ENCODE measurements at regions not wholly inside any gene's neighbourhood (a gene's known extent, or its start where the extent isn't known, plus 50 kb on each side); places are given as distances from the start of the nearest gene placed in this dataset.

- TF ChIP-seq TSHZ2 (CRISPR knock-in tag; IDR thresholded peaks at IDR 0.05) (no peak), ZFP3 (CRISPR knock-in tag; IDR thresholded peaks at IDR 0.05) (no peak), ZNF565 (CRISPR knock-in tag; conservative IDR thresholded peaks at IDR 0.05; ENCODE audit: low read depth) (no peak), CSDC2 (CRISPR knock-in tag; IDR thresholded peaks at IDR 0.05) (no peak)
Observed at GRCh38 chr15:25058080-25058785, 103.4 kb downstream of the SNRPN start (continued).

GRCh38 chr15:25059698-25060471 lies 105.1 kb downstream of the SNRPN start:
- no peak for TF ChIP-seq OSR1 (CRISPR knock-in tag; IDR thresholded peaks at IDR 0.05)
- TF ChIP-seq CSDC2 (CRISPR knock-in tag; IDR thresholded peaks at IDR 0.05), result no peak
- no peak for TF ChIP-seq TSHZ2 (CRISPR knock-in tag; IDR thresholded peaks at IDR 0.05)
- no peak for TF ChIP-seq ZFP30 (CRISPR knock-in tag; IDR thresholded peaks at IDR 0.05)
- no peak for TF ChIP-seq ARNTL (CRISPR knock-in tag; IDR thresholded peaks at IDR 0.05; ENCODE audit: borderline replicate concordance, low read depth)
- TF ChIP-seq ESRRG (CRISPR knock-in tag; IDR thresholded peaks at IDR 0.05), result no peak
- no peak for TF ChIP-seq SNAI2 (CRISPR knock-in tag; IDR thresholded peaks at IDR 0.05)
- TF ChIP-seq, protein P1, sequence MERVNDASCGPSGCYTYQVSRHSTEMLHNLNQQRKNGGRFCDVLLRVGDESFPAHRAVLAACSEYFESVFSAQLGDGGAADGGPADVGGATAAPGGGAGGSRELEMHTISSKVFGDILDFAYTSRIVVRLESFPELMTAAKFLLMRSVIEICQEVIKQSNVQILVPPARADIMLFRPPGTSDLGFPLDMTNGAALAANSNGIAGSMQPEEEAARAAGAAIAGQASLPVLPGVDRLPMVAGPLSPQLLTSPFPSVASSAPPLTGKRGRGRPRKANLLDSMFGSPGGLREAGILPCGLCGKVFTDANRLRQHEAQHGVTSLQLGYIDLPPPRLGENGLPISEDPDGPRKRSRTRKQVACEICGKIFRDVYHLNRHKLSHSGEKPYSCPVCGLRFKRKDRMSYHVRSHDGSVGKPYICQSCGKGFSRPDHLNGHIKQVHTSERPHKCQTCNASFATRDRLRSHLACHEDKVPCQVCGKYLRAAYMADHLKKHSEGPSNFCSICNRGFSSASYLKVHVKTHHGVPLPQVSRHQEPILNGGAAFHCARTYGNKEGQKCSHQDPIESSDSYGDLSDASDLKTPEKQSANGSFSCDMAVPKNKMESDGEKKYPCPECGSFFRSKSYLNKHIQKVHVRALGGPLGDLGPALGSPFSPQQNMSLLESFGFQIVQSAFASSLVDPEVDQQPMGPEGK (CRISPR knock-in tag; IDR thresholded peaks at IDR 0.05; ENCODE audit: borderline replicate concordance), result no peak
- no peak for TF ChIP-seq ZNF565 (CRISPR knock-in tag; conservative IDR thresholded peaks at IDR 0.05; ENCODE audit: low read depth)
- no peak for TF ChIP-seq CSRNP3 (CRISPR knock-in tag; IDR thresholded peaks at IDR 0.05)
- TF ChIP-seq ZNF8 (CRISPR knock-in tag; IDR thresholded peaks at IDR 0.05), result no peak
- no peak for TF ChIP-seq ISL1 (CRISPR knock-in tag; IDR thresholded peaks at IDR 0.05)
- TF ChIP-seq BACH2 (CRISPR knock-in tag; IDR thresholded peaks at IDR 0.05; ENCODE audit: borderline replicate concordance), result no peak
- TF ChIP-seq RARB (CRISPR knock-in tag; IDR thresholded peaks at IDR 0.05), result no peak
- no peak for TF ChIP-seq PPARA (CRISPR knock-in tag; IDR thresholded peaks at IDR 0.05; ENCODE audit: borderline replicate concordance)
- no peak for TF ChIP-seq CREB5 (CRISPR knock-in tag; IDR thresholded peaks at IDR 0.05; ENCODE audit: low read depth)
- TF ChIP-seq ZFP3 (CRISPR knock-in tag; IDR thresholded peaks at IDR 0.05), result no peak
- ATAC-seq, result no peak

DNA sequence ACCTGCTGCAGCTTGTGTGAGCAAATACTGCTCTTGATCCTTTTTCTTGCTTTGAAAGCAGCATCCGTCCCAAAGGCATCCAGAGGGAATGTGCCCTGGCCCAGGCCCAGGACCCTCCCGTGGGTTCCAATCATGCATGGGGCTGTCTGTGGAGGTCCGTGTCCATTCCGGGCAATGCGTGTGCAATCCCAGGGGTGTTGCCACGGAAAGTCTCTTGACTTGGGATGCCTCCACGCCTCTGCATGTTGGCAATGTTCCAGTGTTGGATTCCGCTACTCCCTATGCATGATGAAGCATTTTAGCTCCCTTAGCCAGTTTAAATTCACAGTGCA lies 105.7 kb downstream of the SNRPN start:
- no peak for TF ChIP-seq ARNTL (CRISPR knock-in tag; IDR thresholded peaks at IDR 0.05; ENCODE audit: borderline replicate concordance, low read depth)
- no peak for TF ChIP-seq TCF4 (CRISPR knock-in tag; IDR thresholded peaks at IDR 0.05; ENCODE audit: borderline replicate concordance)
- TF ChIP-seq PPARA (CRISPR knock-in tag; IDR thresholded peaks at IDR 0.05; ENCODE audit: borderline replicate concordance), result no peak
- TF ChIP-seq ZNF565 (CRISPR knock-in tag; conservative IDR thresholded peaks at IDR 0.05; ENCODE audit: low read depth), result no peak
- no peak for TF ChIP-seq ESRRG (CRISPR knock-in tag; IDR thresholded peaks at IDR 0.05)
- TF ChIP-seq ZNF70 (CRISPR knock-in tag; IDR thresholded peaks at IDR 0.05), result no peak
- TF ChIP-seq BACH2 (CRISPR knock-in tag; IDR thresholded peaks at IDR 0.05; ENCODE audit: borderline replicate concordance), result no peak
- TF ChIP-seq POU6F1 (CRISPR knock-in tag; IDR thresholded peaks at IDR 0.05; ENCODE audit: borderline replicate concordance, low read depth), result no peak
- TF ChIP-seq ZC3H10 (CRISPR knock-in tag; IDR thresholded peaks at IDR 0.05), result no peak
- TF ChIP-seq ZFP30 (CRISPR knock-in tag; IDR thresholded peaks at IDR 0.05), result no peak
- TF ChIP-seq ISL1 (CRISPR knock-in tag; IDR thresholded peaks at IDR 0.05), result no peak
- ATAC-seq, result no peak
